K562 (cell line): ENCODE measurements at regions not wholly inside any gene's neighbourhood (a gene's known extent, or its start where the extent isn't known, plus 50 kb on each side); places are given as distances from the start of the nearest gene placed in this dataset.

Source experiments
- ATAC-seq: fragments of 200-7000 bp; cut with Tn5 transposase; 3 replicates; pipeline ENCODE4 v1.9.1; 2020; ENCODE audit warnings: moderate library complexity
- BruUV-seq: library from RNA; stranded (reverse); fragments of 400-500 nt; replicated peaks from 2 replicates; lab custom pipeline; 2021; lab: Mats Ljungman, UMichigan
- CTCF ChIA-PET: fragments of 300-600 bp; formaldehyde crosslinking; extraction: SDS; loops from one replicate; lab custom pipeline; 2021; ENCODE audit warnings: low intra/inter-chr PET ratio; lab: Yijun Ruan, JAX
- POLR2A ChIA-PET: fragments of 300-600, 350-650 bp; sonication (Branson Sonifier 250); formaldehyde crosslinking; extraction: SDS; loops from one replicate; lab custom pipeline; 2021; ENCODE audit warnings: antibody characterized with exemption, inconsistent platforms; lab: Yijun Ruan, JAX
- DNase-seq, 4 experiments: peaks; one replicate each; pipeline versions ENCODE4 v3.0.0 to v3.0.0-alpha.2; 2011 to 2018; ENCODE audit warnings: low spot score in 3 of 4, mixed read lengths in 3 of 4; ENCODE audit errors: extremely low read depth in 1 of 4
- FAIRE-seq: peaks from 2 replicates; lab custom pipeline; 2011; peaks lifted over from hg19 to GRCh38; lab: Jason Lieb, UNC
- H2AFZ ChIP-seq: 2 replicates; pipeline ENCODE4 v1.6.0; 2011; ENCODE audit warnings: low read depth, low read length, control low read depth, inconsistent platforms
- H3K27ac ChIP-seq: fragments of 200-600 bp; 3 replicates; pipeline ENCODE4 v1.8.0; 2011; ENCODE audit warnings: low read depth, mild to moderate bottlenecking, control low read depth, inconsistent platforms, low read length, moderate library complexity, mixed read lengths; ENCODE audit errors: extremely low read depth
- H3K27me3 ChIP-seq, 2 experiments: fragments of 300-600 bp in 1 of 2; 2 replicates in 1 of 2; 3 replicates in 1 of 2; pipeline versions ENCODE4 v1.6.0 to v1.8.0; 2011; ENCODE audit warnings: inconsistent platforms in 2 of 2, low read length in 2 of 2, mild to moderate bottlenecking in 1 of 2, mixed read lengths in 1 of 2, moderate library complexity in 1 of 2; ENCODE audit not compliant: control insufficient read depth in 2 of 2, insufficient read depth in 2 of 2
- H3K36me3 ChIP-seq: fragments of 300-600 bp; 3 replicates; pipeline ENCODE4 v1.8.0; 2011; ENCODE audit warnings: mild to moderate bottlenecking, low read length, inconsistent platforms; ENCODE audit not compliant: control insufficient read depth, insufficient read depth
- H3K4me1 ChIP-seq, 2 experiments: fragments of 200-600 bp in 1 of 2; replicated peaks in 1 of 2; 2 replicates in 1 of 2; 3 replicates in 1 of 2; pipeline versions ENCODE4 v1.5.1 to v1.8.0; 2011; ENCODE audit warnings: inconsistent platforms in 2 of 2, low read length in 2 of 2, mild to moderate bottlenecking in 1 of 2, mixed read lengths in 1 of 2, moderate library complexity in 1 of 2; ENCODE audit not compliant: control insufficient read depth in 2 of 2, insufficient read depth in 2 of 2
- H3K4me2 ChIP-seq: 2 replicates; pipeline ENCODE4 v1.6.1; 2011; ENCODE audit warnings: low read length, control low read depth, inconsistent platforms, mixed read lengths; ENCODE audit not compliant: insufficient read depth
- H3K4me3 ChIP-seq: fragments of 200-600 bp; sonication (generic), shearing (Covaris generic); 2 replicates; pipeline ENCODE4 v1.5.1; 2016; ENCODE audit warnings: control low read depth, inconsistent platforms
- H3K79me2 ChIP-seq: fragments of 200-600 bp; 3 replicates; pipeline ENCODE4 v1.8.0; 2011; ENCODE audit warnings: low read length, inconsistent platforms; ENCODE audit not compliant: control insufficient read depth, insufficient read depth
- H3K9ac ChIP-seq, 2 experiments: 2 replicates each; pipeline versions ENCODE4 v1.6.0 to v1.6.1; 2011; ENCODE audit warnings: low read depth in 2 of 2, low read length in 2 of 2, control low read depth in 1 of 2, inconsistent platforms in 1 of 2, mild to moderate bottlenecking in 1 of 2, mixed read lengths in 1 of 2; ENCODE audit not compliant: insufficient read depth in 1 of 2
- H3K9me1 ChIP-seq: one replicate; pipeline ENCODE4 v1.6.0; 2011; ENCODE audit warnings: inconsistent platforms, mild to moderate bottlenecking, low read length, moderate library complexity; ENCODE audit not compliant: control insufficient read depth, insufficient read depth
- H3K9me3 ChIP-seq: replicated peaks from 2 replicates; pipeline ENCODE4 v1.5.1; 2011; ENCODE audit warnings: low read depth, low read length, inconsistent platforms; ENCODE audit not compliant: control insufficient read depth, insufficient read depth
- H4K20me1 ChIP-seq: replicated peaks from 2 replicates; pipeline ENCODE4 v1.6.1; 2011; ENCODE audit warnings: low read length, inconsistent platforms, mixed read lengths; ENCODE audit not compliant: control insufficient read depth, insufficient read depth
- BRD9 ChIP-seq: fragments of 450-650 bp; IDR thresholded peaks from 2 replicates; pipeline ENCODE4 v1.6.1; 2018; ENCODE audit warnings: low read depth; ENCODE audit not compliant: partially characterized antibody
- CEBPG ChIP-seq, 3 experiments: fragments of 200-800 bp in 1 of 3; sonication (Bioruptor generic) in 1 of 3; sonication (generic) in 1 of 3; formaldehyde crosslinking in 1 of 3; IDR thresholded peaks in 2 of 3; conservative IDR thresholded peaks in 1 of 3; 2 replicates each; pipeline versions ENCODE4 v1.6.1 to v1.8.0; 2016 to 2022; ENCODE audit warnings: missing compliant biosample characterization in 2 of 3, missing genetic modification characterization in 2 of 3, mild to moderate bottlenecking in 1 of 3, missing genetic modification reagents in 1 of 3
- EP300 ChIP-seq: IDR thresholded peaks from 2 replicates; pipeline ENCODE4 v1.6.1; 2012; ENCODE audit warnings: low read length, improper control_type of control experiment
- JUNB ChIP-seq: fragments of 450-650 bp; formaldehyde crosslinking; conservative IDR thresholded peaks from 2 replicates; pipeline ENCODE4 v1.4.0; 2020; ENCODE audit warnings: mild to moderate bottlenecking
- KAT7 ChIP-seq: sonication (generic); formaldehyde crosslinking; IDR thresholded peaks from 2 replicates; pipeline ENCODE4 v1.8.0; 2022; ENCODE audit warnings: missing genetic modification reagents, mild to moderate bottlenecking, borderline replicate concordance
- MEF2D ChIP-seq: conservative IDR thresholded peaks from 2 replicates; pipeline ENCODE4 v1.6.1; 2016; ENCODE audit warnings: low read depth, missing genetic modification characterization, missing compliant biosample characterization
- RBFOX2 ChIP-seq: fragments of 200-400 bp; formaldehyde crosslinking; IDR thresholded peaks from 2 replicates; pipeline ENCODE4 v1.6.1; 2017; ENCODE audit warnings: low read depth, mild to moderate bottlenecking, low read length, moderate library complexity
- RBM17 ChIP-seq: fragments of 200-400 bp; formaldehyde crosslinking; IDR thresholded peaks from 2 replicates; pipeline ENCODE4 v1.6.1; 2017; ENCODE audit warnings: low read depth, mild to moderate bottlenecking, low read length, borderline replicate concordance
- TEAD1 ChIP-seq, 2 experiments: fragments of 450-650 bp in 1 of 2; sonication (generic) in 1 of 2; formaldehyde crosslinking; IDR thresholded peaks; 2 replicates each; pipeline versions ENCODE4 v1.4.0 to v1.8.0; 2020 to 2022; ENCODE audit warnings: mild to moderate bottlenecking in 2 of 2, missing genetic modification reagents in 1 of 2
- ZNF175 ChIP-seq: fragments of 200-800 bp; sonication (Bioruptor generic); IDR thresholded peaks from 2 replicates; pipeline ENCODE4 v1.6.1; 2016; ENCODE audit warnings: low read depth, mild to moderate bottlenecking, missing genetic modification characterization, missing compliant biosample characterization
- ZNF431 ChIP-seq: sonication (generic); formaldehyde crosslinking; IDR thresholded peaks from 2 replicates; pipeline ENCODE4 v1.8.0; 2022; ENCODE audit warnings: mild to moderate bottlenecking, missing genetic modification reagents
- WGBS: fragments of 100-300 bp; shearing (Covaris generic); methylation state at CpG from one replicate; pipeline ENCODE4 v1.1.6; 2016; ENCODE audit warnings: low coverage, mixed read lengths; ENCODE audit not compliant: insufficient coverage; ENCODE audit errors: missing lambda C conversion rate; 5-methylcytosine and 5-hydroxymethylcytosine counted together
- in situ Hi-C: fragments of 300-500 bp; cut with MboI; formaldehyde crosslinking; loops from 4 replicates; pipeline ENCODE4 v1.15.0; 2018; ENCODE audit warnings: inconsistent platforms, mixed read lengths
- intact Hi-C: fragments of 100-400 bp; cut with micrococcal nuclease; formaldehyde crosslinking; loops from 2 replicates; pipeline ENCODE4 v1.14.2; 2022

GRCh38 chr15:62520887-62521286 is 355.8 kb upstream of the C2CD4B start (continued):
- TF ChIP-seq EP300 (no peak), RBM17 (no peak), ZNF175 (no peak), JUNB (CRISPR knock-in tag) (no peak), RBFOX2 (no peak), KAT7 (no peak), CEBPG (CRISPR knock-in tag; IDR thresholded peaks at IDR 0.05) (no peak), CEBPG (tag; conservative IDR thresholded peaks at IDR 0.05 in 1 of 2, IDR thresholded peaks at IDR 0.05 in 1 of 2) (no peak), BRD9 (no peak)

- Histone ChIP-seq H3K9me3 (no peaks in the 10 kb centered on the region), H3K9me1 (no peaks in the 10 kb centered on the region), H3K79me2 (no peaks in the 10 kb centered on the region), H2AFZ (no peak overlapping the region), H3K27ac (no peak overlapping the region), H3K27me3 (peaks cover 0 to 3% of the 10 kb centered on the region in 2 experiments; a peak in 1 of 5 replicates), H3K4me3 (no peak overlapping the region), H3K36me3 (no peaks in the 10 kb centered on the region), H3K9ac (no peak overlapping the region), H3K4me1 (no peaks in the 10 kb centered on the region), H4K20me1 (no peaks in the 10 kb centered on the region), H3K4me2 (no peak overlapping the region)
- in situ Hi-C loops (no loop called here), intact Hi-C loops (no loop called here)
- ChIA-PET POLR2A (interaction anchor here (1.6 kb wide), 1 partner anchor 11 kb away, joined by 3 read pairs; no protein-coding TSS in a partner anchor), CTCF (no interaction called here)
- BruUV-seq: no TSS peak
- ATAC-seq: no peak
- DNase-seq: no peak
- TF ChIP-seq ZNF431 (no peak), TEAD1 (CRISPR knock-in tag; IDR thresholded peaks at IDR 0.05) (no peak), MEF2D (tag) (no peak)
- WGBS: 6% methylated on average over 2 of the region's 2 CpGs
- no peak for FAIRE-seq
Observed at GRCh38 chr15:62521396-62521795, 356.3 kb upstream of the C2CD4B start.
